ENCODE measurements at regions not wholly inside any gene's neighbourhood (a gene's known extent, or its start where the extent isn't known, plus 50 kb on each side); places are given as distances from the start of the nearest gene placed in this dataset.

GRCh38 chr12:34264110-34264509, 241.8 kb downstream of the ALG10 start:
- TF ChIP-seq CTCF (conservative IDR thresholded peaks at IDR 0.05 in 1 of 2, IDR thresholded peaks at IDR 0.05 in 1 of 2; ENCODE audit: low read depth in 1 of 2, low read length in 2 of 2) (no peak), EZH2 (IDR thresholded peaks at IDR 0.05; ENCODE audit: low read length, missing control alignments) (no peak)

Measured in fibroblast of lung (primary cell).